K562 (cell line): ENCODE measurements at regions not wholly inside any gene's neighbourhood (a gene's known extent, or its start where the extent isn't known, plus 50 kb on each side); places are given as distances from the start of the nearest gene placed in this dataset.

Experiments
- ATAC-seq: fragments of 200-7000 bp; cut with Tn5 transposase; 3 replicates; pipeline ENCODE4 v1.9.1; 2020; ENCODE audit warnings: moderate library complexity
- BruUV-seq: library from RNA; stranded (reverse); fragments of 400-500 nt; replicated peaks from 2 replicates; lab custom pipeline; 2021; lab: Mats Ljungman, UMichigan
- CTCF ChIA-PET: fragments of 300-600 bp; formaldehyde crosslinking; extraction: SDS; loops from one replicate; lab custom pipeline; 2021; ENCODE audit warnings: low intra/inter-chr PET ratio; lab: Yijun Ruan, JAX
- POLR2A ChIA-PET: fragments of 300-600, 350-650 bp; sonication (Branson Sonifier 250); formaldehyde crosslinking; extraction: SDS; loops from one replicate; lab custom pipeline; 2021; ENCODE audit warnings: antibody characterized with exemption, inconsistent platforms; lab: Yijun Ruan, JAX
- DNase-seq, 4 experiments: peaks; one replicate each; pipeline versions ENCODE4 v3.0.0 to v3.0.0-alpha.2; 2011 to 2018; ENCODE audit warnings: low spot score in 3 of 4, mixed read lengths in 3 of 4; ENCODE audit errors: extremely low read depth in 1 of 4
- FAIRE-seq: peaks from 2 replicates; lab custom pipeline; 2011; peaks lifted over from hg19 to GRCh38; lab: Jason Lieb, UNC
- H2AFZ ChIP-seq: 2 replicates; pipeline ENCODE4 v1.6.0; 2011; ENCODE audit warnings: low read depth, low read length, control low read depth, inconsistent platforms
- H3K27ac ChIP-seq: fragments of 200-600 bp; 3 replicates; pipeline ENCODE4 v1.8.0; 2011; ENCODE audit warnings: low read depth, mild to moderate bottlenecking, control low read depth, inconsistent platforms, low read length, moderate library complexity, mixed read lengths; ENCODE audit errors: extremely low read depth
- H3K27me3 ChIP-seq, 2 experiments: fragments of 300-600 bp in 1 of 2; 2 replicates in 1 of 2; 3 replicates in 1 of 2; pipeline versions ENCODE4 v1.6.0 to v1.8.0; 2011; ENCODE audit warnings: inconsistent platforms in 2 of 2, low read length in 2 of 2, mild to moderate bottlenecking in 1 of 2, mixed read lengths in 1 of 2, moderate library complexity in 1 of 2; ENCODE audit not compliant: control insufficient read depth in 2 of 2, insufficient read depth in 2 of 2
- H3K36me3 ChIP-seq: fragments of 300-600 bp; 3 replicates; pipeline ENCODE4 v1.8.0; 2011; ENCODE audit warnings: mild to moderate bottlenecking, low read length, inconsistent platforms; ENCODE audit not compliant: control insufficient read depth, insufficient read depth
- H3K4me1 ChIP-seq, 2 experiments: fragments of 200-600 bp in 1 of 2; replicated peaks in 1 of 2; 2 replicates in 1 of 2; 3 replicates in 1 of 2; pipeline versions ENCODE4 v1.5.1 to v1.8.0; 2011; ENCODE audit warnings: inconsistent platforms in 2 of 2, low read length in 2 of 2, mild to moderate bottlenecking in 1 of 2, mixed read lengths in 1 of 2, moderate library complexity in 1 of 2; ENCODE audit not compliant: control insufficient read depth in 2 of 2, insufficient read depth in 2 of 2
- H3K4me2 ChIP-seq: 2 replicates; pipeline ENCODE4 v1.6.1; 2011; ENCODE audit warnings: low read length, control low read depth, inconsistent platforms, mixed read lengths; ENCODE audit not compliant: insufficient read depth
- H3K4me3 ChIP-seq: fragments of 200-600 bp; sonication (generic), shearing (Covaris generic); 2 replicates; pipeline ENCODE4 v1.5.1; 2016; ENCODE audit warnings: control low read depth, inconsistent platforms
- H3K79me2 ChIP-seq: fragments of 200-600 bp; 3 replicates; pipeline ENCODE4 v1.8.0; 2011; ENCODE audit warnings: low read length, inconsistent platforms; ENCODE audit not compliant: control insufficient read depth, insufficient read depth
- H3K9ac ChIP-seq, 2 experiments: 2 replicates each; pipeline versions ENCODE4 v1.6.0 to v1.6.1; 2011; ENCODE audit warnings: low read depth in 2 of 2, low read length in 2 of 2, control low read depth in 1 of 2, inconsistent platforms in 1 of 2, mild to moderate bottlenecking in 1 of 2, mixed read lengths in 1 of 2; ENCODE audit not compliant: insufficient read depth in 1 of 2
- H3K9me1 ChIP-seq: one replicate; pipeline ENCODE4 v1.6.0; 2011; ENCODE audit warnings: inconsistent platforms, mild to moderate bottlenecking, low read length, moderate library complexity; ENCODE audit not compliant: control insufficient read depth, insufficient read depth
- H3K9me3 ChIP-seq: replicated peaks from 2 replicates; pipeline ENCODE4 v1.5.1; 2011; ENCODE audit warnings: low read depth, low read length, inconsistent platforms; ENCODE audit not compliant: control insufficient read depth, insufficient read depth
- H4K20me1 ChIP-seq: replicated peaks from 2 replicates; pipeline ENCODE4 v1.6.1; 2011; ENCODE audit warnings: low read length, inconsistent platforms, mixed read lengths; ENCODE audit not compliant: control insufficient read depth, insufficient read depth
- HDAC2 ChIP-seq: fragments of 450-650 bp; IDR thresholded peaks from 2 replicates; pipeline ENCODE4 v1.6.1; 2016; ENCODE audit warnings: mild to moderate bottlenecking
- TBL1XR1 ChIP-seq, 2 experiments: IDR thresholded peaks; 2 replicates each; pipeline ENCODE4 v1.6.1; 2012; ENCODE audit warnings: improper control_type of control experiment in 2 of 2, low read length in 2 of 2, mild to moderate bottlenecking in 1 of 2
- ZNF316 ChIP-seq: fragments of 450-650 bp; IDR thresholded peaks from 2 replicates; pipeline ENCODE4 v1.6.1; 2016
- ZNF436 ChIP-seq: fragments of 250-450, 450-650 bp; sonication (Bioruptor Pico); formaldehyde crosslinking; IDR thresholded peaks from 2 replicates; pipeline ENCODE4 v1.7.0; 2020; ENCODE audit warnings: mild to moderate bottlenecking
- ZSCAN32 ChIP-seq: fragments of 450-650 bp; formaldehyde crosslinking; IDR thresholded peaks from 2 replicates; pipeline ENCODE4 v1.4.0; 2020; ENCODE audit warnings: mild to moderate bottlenecking, moderate library complexity
- WGBS: fragments of 100-300 bp; shearing (Covaris generic); methylation state at CpG from one replicate; pipeline ENCODE4 v1.1.6; 2016; ENCODE audit warnings: low coverage, mixed read lengths; ENCODE audit not compliant: insufficient coverage; ENCODE audit errors: missing lambda C conversion rate; 5-methylcytosine and 5-hydroxymethylcytosine counted together
- in situ Hi-C: fragments of 300-500 bp; cut with MboI; formaldehyde crosslinking; loops from 4 replicates; pipeline ENCODE4 v1.15.0; 2018; ENCODE audit warnings: inconsistent platforms, mixed read lengths
- intact Hi-C: fragments of 100-400 bp; cut with micrococcal nuclease; formaldehyde crosslinking; loops from 2 replicates; pipeline ENCODE4 v1.14.2; 2022
- TF ChIP-seq, protein P1 (sequence below): fragments of 250-450 bp; sonication (Bioruptor Pico); IDR thresholded peaks from 2 replicates; pipeline ENCODE4 v1.4.0; 2020; ENCODE audit warnings: mild to moderate bottlenecking, moderate library complexity

DNA sequence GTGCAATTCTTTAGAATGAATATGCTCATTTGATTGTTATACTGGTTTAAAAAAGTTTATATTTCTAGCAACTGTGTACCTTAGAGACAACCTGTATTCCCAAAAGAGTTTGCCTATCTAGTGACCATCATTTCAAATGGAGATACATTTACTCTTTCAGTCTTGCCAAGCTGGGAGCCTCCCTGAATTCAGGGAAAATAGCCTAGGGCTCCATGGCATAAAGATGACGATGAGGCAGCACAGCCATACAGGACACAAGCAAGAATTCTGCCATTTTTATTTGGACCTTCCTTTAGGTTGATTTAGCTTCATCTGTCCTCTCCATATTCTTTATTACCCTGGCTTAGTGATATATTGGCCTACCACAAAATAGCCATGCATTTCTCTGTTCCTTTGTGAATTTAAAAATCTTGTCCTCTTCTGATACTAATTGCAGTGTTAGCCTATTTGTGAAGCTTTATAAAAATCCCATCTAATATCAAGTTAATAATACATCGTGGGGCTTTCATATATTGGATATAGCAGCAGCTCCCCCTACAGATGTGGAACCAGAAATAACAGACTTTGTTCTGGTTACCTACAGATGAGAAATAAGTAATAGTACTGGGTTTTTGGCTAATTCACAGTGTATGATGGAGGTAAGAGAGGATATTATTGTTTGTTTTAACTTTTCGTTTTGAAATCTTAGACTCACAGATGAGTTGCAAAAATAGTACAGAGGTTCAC, 1661.9 kb upstream of the PIK3C3 start:
- no peaks in the 10 kb centered on the region for H3K4me1 ChIP-seq
- no peak for ATAC-seq
- ChIA-PET CTCF (no interaction called here), POLR2A (no interaction called here)
- no peak overlapping the region for H2AFZ ChIP-seq
- BruUV-seq: no TSS peak
- H3K4me3 ChIP-seq: no peak overlapping the region
- H3K27me3 ChIP-seq: no peaks in the 10 kb centered on the region
- no peak for DNase-seq
- intact Hi-C loops (no loop called here), in situ Hi-C loops (no loop called here)
- 0% methylated on average over 3 of the region's 3 CpGs for WGBS
- H3K79me2 ChIP-seq: no peaks in the 10 kb centered on the region
- no peak overlapping the region for H3K27ac ChIP-seq
- H3K36me3 ChIP-seq: no peaks in the 10 kb centered on the region
- H3K9me3 ChIP-seq: no peaks in the 10 kb centered on the region
- H3K9me1 ChIP-seq: no peaks in the 10 kb centered on the region
- TF ChIP-seq ZNF436 (no peak), TBL1XR1 (IDR thresholded peaks at IDR 0.05; ENCODE audit: low read length in 2 of 2) (no peak), ZSCAN32 (no peak), HDAC2 (no peak), ZNF316 (no peak)
- TF ChIP-seq, protein P1, sequence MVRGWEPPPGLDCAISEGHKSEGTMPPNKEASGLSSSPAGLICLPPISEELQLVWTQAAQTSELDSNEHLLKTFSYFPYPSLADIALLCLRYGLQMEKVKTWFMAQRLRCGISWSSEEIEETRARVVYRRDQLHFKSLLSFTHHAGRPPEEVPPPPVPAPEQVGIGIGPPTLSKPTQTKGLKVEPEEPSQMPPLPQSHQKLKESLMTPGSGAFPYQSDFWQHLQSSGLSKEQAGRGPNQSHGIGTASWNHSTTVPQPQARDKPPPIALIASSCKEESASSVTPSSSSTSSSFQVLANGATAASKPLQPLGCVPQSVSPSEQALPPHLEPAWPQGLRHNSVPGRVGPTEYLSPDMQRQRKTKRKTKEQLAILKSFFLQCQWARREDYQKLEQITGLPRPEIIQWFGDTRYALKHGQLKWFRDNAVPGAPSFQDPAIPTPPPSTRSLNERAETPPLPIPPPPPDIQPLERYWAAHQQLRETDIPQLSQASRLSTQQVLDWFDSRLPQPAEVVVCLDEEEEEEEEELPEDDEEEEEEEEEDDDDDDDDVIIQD (CRISPR knock-in tag): no peak
- H3K9ac ChIP-seq: no peak overlapping the region
- H4K20me1 ChIP-seq: no peaks in the 10 kb centered on the region
- no peak overlapping the region for H3K4me2 ChIP-seq
- no peak for FAIRE-seq
